KG1 (cell line): ENCODE measurements at regions not wholly inside any gene's neighbourhood (a gene's known extent, or its start where the extent isn't known, plus 50 kb on each side); places are given as distances from the start of the nearest gene placed in this dataset.
A peak's percentile ranks its signal among the peaks of the same experiment; 100 is the strongest.

Source experiments
- DNase-seq: peaks from one replicate; lab custom pipeline; 2025; lab: John Stamatoyannopoulos, UW

DNA sequence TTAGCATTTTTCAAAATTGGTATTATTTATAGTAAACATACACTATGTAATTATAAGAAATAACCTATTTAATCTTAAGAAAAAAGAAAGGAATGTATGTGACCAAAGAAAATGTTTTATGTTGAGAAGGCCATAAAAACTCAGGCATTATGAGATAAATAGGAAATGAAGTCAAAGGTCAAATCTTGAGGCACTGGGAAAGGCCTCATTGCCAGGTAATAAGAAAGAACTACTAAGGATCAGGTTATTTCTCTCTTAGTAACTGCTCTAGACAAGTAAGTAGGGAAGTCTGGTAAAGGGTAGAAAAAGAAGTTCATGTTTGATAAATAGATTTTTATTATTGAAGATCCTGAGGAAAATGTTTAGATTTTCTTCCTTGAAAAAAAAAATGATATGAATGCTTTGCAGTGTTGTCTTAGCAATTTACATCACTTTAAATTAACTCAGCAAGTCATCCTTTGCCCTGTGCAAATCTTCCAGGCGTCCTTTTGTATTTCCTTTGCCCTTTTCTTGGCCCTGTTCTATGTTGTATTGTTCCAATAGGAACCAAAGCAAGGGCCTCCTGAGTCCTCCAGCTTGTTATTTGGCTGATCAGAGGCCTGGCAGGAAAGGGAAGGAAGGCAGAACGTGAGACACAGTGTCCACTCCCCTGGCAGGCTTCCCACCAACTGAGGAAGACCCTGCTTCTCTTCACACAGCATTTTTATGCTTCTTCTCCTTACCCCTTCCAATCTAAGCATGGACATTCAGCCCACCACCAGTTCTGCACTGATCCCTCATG, 260.4 kb upstream of the MIR17HG start:
- no peak for DNase-seq

DNA sequence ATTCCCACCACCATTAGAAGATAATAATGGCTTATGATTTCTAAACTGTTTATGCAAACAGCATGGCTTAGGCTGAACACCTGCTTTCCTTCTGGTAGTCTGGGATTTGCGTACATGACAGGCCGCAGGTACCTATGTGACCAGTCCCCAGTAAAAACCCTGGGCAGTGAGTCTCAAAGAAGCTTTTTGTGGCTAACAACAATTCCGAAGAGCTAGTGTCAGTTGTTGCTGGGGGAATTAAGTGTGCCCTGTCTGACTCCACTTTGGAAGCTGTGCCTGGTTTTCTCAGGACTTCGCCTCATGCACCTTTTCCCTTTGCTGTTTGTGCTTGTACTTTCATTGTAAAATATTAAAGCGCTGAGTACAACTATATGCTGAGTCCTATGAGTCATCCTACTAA, 250.2 kb upstream of the MIR17HG start:
- no peak for DNase-seq

GRCh38 chr13:91099877-91100276, 247.6 kb upstream of the MIR17HG start:
- DNase-seq = no peak

DNA sequence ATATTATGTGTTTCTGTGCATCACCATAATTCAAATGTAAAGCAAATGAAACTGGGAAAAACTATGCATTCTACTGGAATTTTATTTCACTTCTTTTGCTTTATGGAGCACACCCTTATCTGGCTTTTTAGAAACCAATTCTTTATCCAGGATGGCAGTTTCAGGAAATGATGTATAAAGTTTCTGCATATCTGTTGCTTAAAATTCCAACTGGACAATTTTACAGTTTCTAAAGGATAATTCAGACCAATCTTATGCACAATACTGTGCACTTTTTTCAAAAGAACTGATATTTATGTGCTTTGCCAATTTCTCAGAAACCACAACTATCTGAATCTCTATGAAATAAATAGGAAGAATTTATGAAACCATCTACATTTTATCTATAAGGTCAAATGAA, 246.5 kb upstream of the MIR17HG start:
- no peak for DNase-seq

GRCh38 chr13:91101381-91101780, 246.1 kb upstream of the MIR17HG start:
- DNase-seq = no peak

DNA sequence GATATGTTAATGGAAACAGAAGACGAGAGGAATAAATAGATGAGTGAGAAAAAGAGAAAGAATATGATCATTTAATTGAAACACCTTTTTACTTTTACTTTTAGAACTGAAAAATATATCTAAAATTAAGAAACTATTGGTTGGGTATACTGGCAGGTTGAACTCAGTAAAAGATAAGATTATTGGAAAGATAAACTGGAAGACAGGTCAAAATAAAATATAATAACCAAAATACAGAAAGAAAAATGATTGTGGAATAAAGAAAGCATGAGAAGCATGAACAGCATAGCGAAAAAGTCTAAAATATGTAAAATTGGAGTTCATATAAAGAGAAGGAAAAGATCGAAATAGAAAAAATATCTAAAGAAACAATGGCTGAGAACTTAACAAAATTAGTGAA, 242.2 kb upstream of the MIR17HG start:
- DNase-seq = no peak

- DNase-seq = no peak
Measured at GRCh38 chr13:91106565-91106964, 240.9 kb upstream of the MIR17HG start.

DNA sequence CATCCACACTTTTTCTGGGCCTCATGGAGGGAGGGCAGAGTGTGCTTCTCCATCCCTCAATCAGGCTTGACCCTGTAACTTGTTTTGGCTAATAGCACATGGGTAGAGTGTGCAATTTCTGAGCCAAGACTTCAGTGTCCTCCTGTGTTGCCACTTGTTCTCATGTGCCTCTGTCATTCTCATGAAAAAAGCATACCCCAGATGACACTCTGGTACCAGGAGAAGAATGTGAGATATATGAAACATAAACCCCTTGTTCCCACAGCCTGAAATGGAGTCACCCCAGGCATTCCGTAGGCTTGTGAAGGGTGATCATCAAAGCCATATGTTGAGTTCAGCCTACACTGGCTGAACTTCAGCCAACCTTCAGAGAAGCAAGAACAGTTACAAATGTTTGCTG, 239.2 kb upstream of the MIR17HG start:
- DNase-seq = no peak

- no peak for DNase-seq
Measured at GRCh38 chr13:91111476-91112200, 235.8 kb upstream of the MIR17HG start.

DNA sequence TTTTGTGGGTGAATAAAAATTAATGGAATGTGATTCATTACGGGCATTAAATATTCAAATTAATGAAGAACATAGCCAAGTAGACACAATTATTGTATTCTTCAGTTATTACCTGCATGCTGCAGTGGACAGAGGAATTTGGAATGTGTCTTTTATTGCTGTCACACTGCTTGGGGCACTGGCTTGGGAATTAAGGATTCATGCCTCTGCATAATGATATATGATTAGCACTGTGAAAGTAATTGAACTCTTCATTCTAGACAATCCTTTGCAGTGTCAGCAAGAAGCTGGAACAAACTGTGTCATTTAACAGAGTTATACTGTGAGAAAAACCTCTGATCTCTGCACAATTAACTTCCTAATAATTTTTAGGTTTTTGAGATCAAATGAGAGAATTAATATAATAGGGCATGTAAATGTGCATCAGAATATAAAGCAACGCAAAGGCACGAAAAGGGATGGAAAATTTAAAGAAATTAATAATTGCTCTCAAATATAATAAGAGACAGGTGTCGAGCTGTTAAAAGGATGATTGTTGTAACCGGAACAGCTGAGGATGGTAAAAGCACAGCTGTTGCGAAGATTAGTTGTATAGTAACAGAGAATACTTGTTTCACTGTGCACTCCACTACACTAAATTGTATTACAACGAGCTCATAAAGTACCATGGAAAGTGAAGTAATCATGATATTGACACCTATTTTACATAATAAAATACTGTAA, 235.1 kb upstream of the MIR17HG start:
- DNase-seq = no peak

DNA sequence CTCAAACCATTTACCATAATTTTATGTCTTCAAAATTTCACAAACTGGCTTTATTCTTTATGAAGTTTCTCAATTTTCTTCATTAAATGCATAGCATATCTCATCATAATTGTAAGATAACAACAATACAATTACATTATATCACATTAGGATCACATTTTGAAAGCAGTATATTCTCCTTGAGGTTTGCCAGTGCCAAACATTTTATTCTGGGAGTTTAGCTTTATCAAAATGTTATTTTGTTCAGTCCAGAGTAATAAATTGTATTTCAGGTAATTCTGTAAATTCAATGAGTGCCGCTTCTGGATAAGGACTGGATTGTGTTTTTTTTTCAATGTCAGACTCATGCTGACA, 234.6 kb upstream of the MIR17HG start:
- no peak for DNase-seq

DNA sequence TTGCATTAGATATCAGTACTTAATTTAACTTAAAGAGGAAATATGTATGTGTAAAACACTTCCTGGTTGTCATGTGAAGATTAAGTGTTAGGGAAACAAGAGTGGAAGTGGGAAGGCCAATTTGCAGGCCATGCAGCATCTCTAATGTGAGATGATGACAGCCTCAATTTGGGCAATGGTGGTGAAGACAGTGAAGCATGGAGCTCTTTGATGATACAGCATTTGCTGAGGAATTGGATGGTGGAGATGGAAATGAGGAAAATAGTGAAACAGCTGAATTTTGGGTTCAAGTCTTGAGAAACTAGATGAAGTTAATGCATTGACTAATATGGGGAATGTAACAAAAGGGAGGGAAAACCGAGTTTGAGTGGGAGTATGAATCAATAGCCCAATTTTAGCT, 231.7 kb upstream of the MIR17HG start:
- no peak for DNase-seq

DNA sequence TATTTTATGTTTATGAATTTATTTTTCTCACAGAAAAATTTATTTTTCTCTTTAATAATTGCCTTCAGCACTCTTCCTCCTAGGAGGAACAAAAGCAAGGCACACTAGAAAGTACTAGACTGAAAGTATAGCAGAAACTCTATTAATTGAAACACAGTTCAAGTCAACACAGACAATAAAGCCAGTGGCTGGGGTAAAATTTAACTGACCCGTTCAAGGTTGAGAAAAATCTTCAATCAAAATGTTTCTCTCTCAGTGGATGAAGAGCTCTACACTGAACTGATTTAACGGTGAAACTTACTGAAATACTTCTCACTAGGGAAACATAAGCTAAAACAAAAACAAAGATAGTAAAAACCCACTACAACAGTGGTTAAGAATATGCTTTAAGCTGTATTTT, 230.1 kb upstream of the MIR17HG start:
- no peak for DNase-seq

GRCh38 chr13:91119643-91120042, 227.8 kb upstream of the MIR17HG start:
- DNase-seq = no peak

GRCh38 chr13:91122766-91123165, 224.7 kb upstream of the MIR17HG start:
- DNase-seq = no peak

- DNase-seq = no peak
Measured at GRCh38 chr13:91123456-91124127, 223.9 kb upstream of the MIR17HG start.

DNA sequence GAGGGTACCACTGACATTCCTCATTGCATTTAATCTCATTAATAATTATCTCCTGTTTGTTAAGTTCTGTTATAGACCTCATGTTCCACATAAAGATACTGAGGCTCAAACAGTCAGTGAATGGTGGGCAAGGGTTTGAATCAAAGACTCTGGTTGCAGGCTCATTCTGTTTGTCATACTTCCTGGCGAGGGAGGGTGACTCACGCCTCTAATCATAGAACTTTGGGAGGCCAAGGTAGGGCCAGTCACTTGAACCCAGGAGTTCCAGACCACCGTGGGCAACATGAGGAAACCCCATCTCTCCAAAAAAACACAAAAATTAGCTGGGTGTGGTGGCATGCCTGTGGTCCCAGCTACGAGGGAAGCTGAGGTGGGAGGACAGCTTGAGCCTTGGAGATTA, 220.7 kb upstream of the MIR17HG start:
- DNase-seq = no peak

DNA sequence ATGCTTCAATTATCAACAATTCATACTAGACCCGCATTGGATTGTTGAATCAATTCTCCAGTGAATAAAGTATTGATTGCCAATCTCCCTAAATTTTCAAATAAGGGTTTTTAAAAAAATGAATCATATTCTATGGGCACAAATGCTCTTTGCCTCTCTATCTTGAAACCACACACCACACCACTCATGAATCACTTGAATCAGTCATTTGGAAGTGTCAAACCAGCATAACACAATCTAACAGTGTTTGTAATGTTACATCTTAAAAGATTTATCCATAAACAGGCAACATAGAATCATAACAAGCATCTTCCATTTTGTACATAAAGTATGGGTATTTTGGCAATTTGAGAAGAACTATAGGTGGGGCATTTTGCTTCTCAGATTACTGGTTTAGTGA, 219.5 kb upstream of the MIR17HG start:
- no peak for DNase-seq

- DNase-seq = no peak
Measured at GRCh38 chr13:91132381-91132780, 215.1 kb upstream of the MIR17HG start.

DNA sequence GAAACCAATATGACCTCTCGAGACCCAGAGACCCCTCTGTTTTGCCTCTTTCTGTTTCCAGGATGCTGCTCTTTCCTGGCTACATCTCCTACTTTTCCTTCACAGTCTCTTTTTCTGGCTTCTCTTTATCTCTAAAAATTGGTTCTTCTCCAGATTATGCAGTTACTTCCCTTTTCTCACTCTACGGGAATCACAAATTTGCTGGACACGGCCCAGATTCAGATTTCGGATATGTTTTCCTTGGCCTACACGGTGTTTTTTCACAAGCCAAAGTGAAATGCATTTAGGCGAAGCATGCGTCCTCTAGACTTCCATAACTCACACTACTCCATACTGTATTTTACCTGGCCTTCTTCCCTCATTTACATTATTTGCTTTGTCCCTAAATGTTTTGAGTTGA, 214.7 kb upstream of the MIR17HG start:
- DNase-seq = no peak

- DNase-seq = peak; percentile 51
Measured at GRCh38 chr13:91133941-91134802, 213.3 kb upstream of the MIR17HG start.

- no peak for DNase-seq
Measured at GRCh38 chr13:91134803-91135184, 212.7 kb upstream of the MIR17HG start.
